ENCODE measurements at regions not wholly inside any gene's neighbourhood (a gene's known extent, or its start where the extent isn't known, plus 50 kb on each side); places are given as distances from the start of the nearest gene placed in this dataset.

DNA sequence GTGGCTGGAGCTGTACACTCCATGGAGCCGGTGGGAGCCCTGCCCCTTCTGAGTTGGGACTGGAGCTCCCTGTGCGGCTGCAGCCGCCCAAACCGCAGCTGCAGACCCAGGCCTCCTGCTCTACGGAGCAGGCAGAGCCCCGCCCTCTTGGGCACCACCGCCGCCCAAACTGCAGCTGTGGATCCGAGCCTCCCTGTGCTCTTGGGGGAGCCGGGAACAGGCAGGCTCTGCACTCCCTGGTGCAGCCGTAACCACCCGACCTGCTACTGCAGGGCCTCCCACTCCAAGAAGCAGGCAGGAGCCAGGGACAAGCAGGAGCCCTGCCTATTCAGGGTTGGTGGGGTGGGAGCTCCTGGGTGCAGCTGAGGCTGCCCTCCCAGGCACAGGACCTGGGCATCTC is 237.5 kb upstream of the ATP6AP2 start:
- H3K4me3 ChIP-seq (ENCODE audit: low read depth in 2 of 2, low read length in 1 of 2), result no peak overlapping the region
- H3K36me3 ChIP-seq (replicated peaks in 1 of 2; ENCODE audit: control insufficient read depth in 1 of 2, insufficient read depth in 2 of 2, low read length in 1 of 2), result no peaks in the 10 kb centered on the region
- H3K9me3 ChIP-seq, result no peaks in the 10 kb centered on the region
- no peak overlapping the region for H3K27ac ChIP-seq (ENCODE audit: low read depth in 2 of 2, low read length in 1 of 2)
- H4K20me1 ChIP-seq (ENCODE audit: insufficient read depth), result no peaks in the 10 kb centered on the region
- 43% methylated on average over 7 of the region's 12 CpGs for WGBS (ENCODE audit: low lambda C conversion rate)
- H2AFZ ChIP-seq (ENCODE audit: low read depth), result no peak overlapping the region
- no peaks in the 10 kb centered on the region for H3K9me2 ChIP-seq
- CTCF ChIA-PET, result no interaction called here
- H3K27me3 ChIP-seq (ENCODE audit: insufficient read depth), result peaks cover 8% of the 10 kb centered on the region; the same call in 1 of the 2 replicates
- H3K4me2 ChIP-seq, result no peak overlapping the region
- H3F3A ChIP-seq (replicated peaks; ENCODE audit: insufficient read depth), result no peaks in the 10 kb centered on the region
- H3K9ac ChIP-seq, result no peak overlapping the region
- POLR2A ChIA-PET, result no interaction called here
- TF ChIP-seq USF1 (IDR thresholded peaks at IDR 0.05; ENCODE audit: borderline replicate concordance, low read depth) (no peak), FOSL2 (IDR thresholded peaks at IDR 0.05; ENCODE audit: borderline replicate concordance, low read depth) (no peak), EZH2phosphoT487 (IDR thresholded peaks at IDR 0.05; ENCODE audit: borderline replicate concordance, low read depth) (no peak)
- TF ChIP-seq, protein P1, sequence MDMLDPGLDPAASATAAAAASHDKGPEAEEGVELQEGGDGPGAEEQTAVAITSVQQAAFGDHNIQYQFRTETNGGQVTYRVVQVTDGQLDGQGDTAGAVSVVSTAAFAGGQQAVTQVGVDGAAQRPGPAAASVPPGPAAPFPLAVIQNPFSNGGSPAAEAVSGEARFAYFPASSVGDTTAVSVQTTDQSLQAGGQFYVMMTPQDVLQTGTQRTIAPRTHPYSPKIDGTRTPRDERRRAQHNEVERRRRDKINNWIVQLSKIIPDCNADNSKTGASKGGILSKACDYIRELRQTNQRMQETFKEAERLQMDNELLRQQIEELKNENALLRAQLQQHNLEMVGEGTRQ (IDR thresholded peaks at IDR 0.05; ENCODE audit: borderline replicate concordance, low read depth, low read length), result no peak
- no peaks in the 10 kb centered on the region for H3K79me2 ChIP-seq (ENCODE audit: insufficient read depth)
- no peak for DNase-seq
- H3K4me1 ChIP-seq (ENCODE audit: control insufficient read depth in 1 of 2, insufficient read depth in 2 of 2, low read depth in 1 of 2, low read length in 1 of 2), result no peaks in the 10 kb centered on the region

DNA sequence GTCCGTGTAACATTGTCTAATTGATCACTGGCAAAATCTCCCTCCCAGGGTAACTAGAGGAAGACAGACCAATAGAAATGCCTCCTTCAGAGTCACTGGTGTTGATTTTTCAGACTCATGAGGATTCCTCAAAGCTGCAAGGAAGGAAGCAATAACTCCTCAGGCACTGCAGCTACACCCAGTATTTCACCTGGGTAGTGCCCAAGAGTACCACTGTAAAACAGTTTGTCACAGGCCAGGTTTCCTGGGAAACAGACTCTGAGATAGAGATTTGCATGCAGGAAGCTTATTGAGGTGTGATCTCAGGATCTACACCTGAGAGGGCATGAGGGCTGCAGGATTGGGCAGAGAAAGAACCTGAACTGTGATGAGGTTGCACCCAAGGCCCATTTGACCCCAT is 240.7 kb upstream of the ATP6AP2 start:
- no peak overlapping the region for H2AFZ ChIP-seq (ENCODE audit: low read depth)
- ChIA-PET CTCF (no interaction called here), POLR2A (no interaction called here)
- no peak for DNase-seq
- no peaks in the 10 kb centered on the region for H3K36me3 ChIP-seq (replicated peaks in 1 of 2; ENCODE audit: control insufficient read depth in 1 of 2, insufficient read depth in 2 of 2, low read length in 1 of 2)
- H3K27ac ChIP-seq (ENCODE audit: low read depth in 2 of 2, low read length in 1 of 2), result no peak overlapping the region
- no peaks in the 10 kb centered on the region for H3K9me3 ChIP-seq
- 11% methylated on average over 1 of the region's 1 CpG for WGBS (ENCODE audit: low lambda C conversion rate)
- H3K27me3 ChIP-seq (ENCODE audit: insufficient read depth), result peaks cover 8% of the 10 kb centered on the region; the same call in 1 of the 2 replicates
- no peaks in the 10 kb centered on the region for H3F3A ChIP-seq (replicated peaks; ENCODE audit: insufficient read depth)
- H3K79me2 ChIP-seq (ENCODE audit: insufficient read depth), result no peaks in the 10 kb centered on the region
- H3K4me2 ChIP-seq, result no peak overlapping the region
- no peak for TF ChIP-seq NRF1 (IDR thresholded peaks at IDR 0.05; ENCODE audit: low read depth, low read length)
- TF ChIP-seq, protein P2, sequence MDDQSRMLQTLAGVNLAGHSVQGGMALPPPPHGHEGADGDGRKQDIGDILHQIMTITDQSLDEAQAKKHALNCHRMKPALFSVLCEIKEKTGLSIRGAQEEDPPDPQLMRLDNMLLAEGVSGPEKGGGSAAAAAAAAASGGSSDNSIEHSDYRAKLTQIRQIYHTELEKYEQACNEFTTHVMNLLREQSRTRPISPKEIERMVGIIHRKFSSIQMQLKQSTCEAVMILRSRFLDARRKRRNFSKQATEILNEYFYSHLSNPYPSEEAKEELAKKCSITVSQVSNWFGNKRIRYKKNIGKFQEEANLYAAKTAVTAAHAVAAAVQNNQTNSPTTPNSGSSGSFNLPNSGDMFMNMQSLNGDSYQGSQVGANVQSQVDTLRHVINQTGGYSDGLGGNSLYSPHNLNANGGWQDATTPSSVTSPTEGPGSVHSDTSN (IDR thresholded peaks at IDR 0.05), result no peak
- no peak for TF ChIP-seq YY1 (IDR thresholded peaks at IDR 0.05; ENCODE audit: low read depth)
- TF ChIP-seq ZBTB33 (IDR thresholded peaks at IDR 0.05; ENCODE audit: borderline replicate concordance, low read depth), result no peak
- no peaks in the 10 kb centered on the region for H3K9me2 ChIP-seq
- H3K9ac ChIP-seq, result no peak overlapping the region
- no peaks in the 10 kb centered on the region for H4K20me1 ChIP-seq (ENCODE audit: insufficient read depth)
- no peak overlapping the region for H3K4me3 ChIP-seq (ENCODE audit: low read depth in 2 of 2, low read length in 1 of 2)
- no peaks in the 10 kb centered on the region for H3K4me1 ChIP-seq (ENCODE audit: control insufficient read depth in 1 of 2, insufficient read depth in 2 of 2, low read depth in 1 of 2, low read length in 1 of 2)

Measured in SK-N-SH (cell line).